HFFc6 (cell line): ENCODE measurements at regions not wholly inside any gene's neighbourhood (a gene's known extent, or its start where the extent isn't known, plus 50 kb on each side); places are given as distances from the start of the nearest gene placed in this dataset.

Source experiments
- DNase-seq: peaks from one replicate; pipeline ENCODE4 v3.0.0-alpha.2; 2018
- H3K27ac Mint-ChIP-seq: 2 replicates; pipeline ENCODE4 v1.8.0; 2020; ENCODE audit warnings: mild to moderate bottlenecking, mixed read lengths
- H3K27me3 Mint-ChIP-seq: 2 replicates; pipeline ENCODE4 v1.8.0; 2021; ENCODE audit warnings: mild to moderate bottlenecking, moderate library complexity, mixed read lengths; ENCODE audit not compliant: insufficient read depth
- H3K36me3 Mint-ChIP-seq: 2 replicates; pipeline ENCODE4 v1.8.0; 2021; ENCODE audit warnings: low read depth, mixed read lengths
- H3K4me1 Mint-ChIP-seq: 2 replicates; pipeline ENCODE4 v1.8.0; 2020; ENCODE audit warnings: low read depth, mixed read lengths
- H3K4me3 Mint-ChIP-seq: 2 replicates; pipeline ENCODE4 v1.8.0; 2020; ENCODE audit warnings: mild to moderate bottlenecking, moderate library complexity, mixed read lengths
- H3K9me3 Mint-ChIP-seq: 2 replicates; pipeline ENCODE4 v1.8.0; 2020; ENCODE audit warnings: mild to moderate bottlenecking, mixed read lengths
- CTCF ChIP-seq: fragments of 200-600 bp; sonication (generic); IDR thresholded peaks from 2 replicates; pipeline ENCODE4 v1.5.0; 2021; ENCODE audit warnings: antibody characterized with exemption, mild to moderate bottlenecking

DNA sequence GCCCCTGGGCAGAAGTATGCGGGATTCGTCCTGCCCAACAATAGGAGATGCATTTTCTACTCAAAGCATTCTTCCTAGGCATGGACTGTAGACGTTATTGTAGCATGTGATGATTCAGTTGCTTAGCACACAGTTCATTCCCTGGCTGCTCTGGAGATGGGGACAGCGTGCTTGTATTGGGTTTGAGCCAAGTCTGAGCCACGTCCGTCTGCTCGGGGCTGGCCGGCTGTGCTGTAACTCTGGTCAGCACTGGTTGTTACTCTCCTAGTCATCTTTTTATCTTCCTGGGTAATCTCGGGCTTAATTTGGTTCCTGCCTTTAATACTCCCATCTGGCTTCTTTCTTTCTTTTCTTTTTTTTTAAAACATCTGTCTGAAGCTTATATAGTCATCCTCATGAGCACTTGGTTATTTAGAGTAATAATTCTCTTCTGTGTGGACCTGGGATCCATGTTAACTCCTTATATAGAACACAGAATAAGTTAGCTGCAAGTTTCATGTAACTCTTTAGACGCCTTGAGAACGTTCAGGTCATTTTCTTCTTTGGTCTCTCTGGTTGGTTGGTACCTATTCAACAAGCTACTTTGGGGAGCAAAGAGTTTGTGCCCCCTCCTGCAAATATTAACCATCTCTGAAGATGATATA is 118.8 kb upstream of the RPS23 start:
- peak; percentile 100 for DNase-seq
- Mint-ChIP-seq H3K36me3 (peaks cover 4% of the 10 kb centered on the region; the same call in 1 of the 2 replicates), H3K27ac (peak overlapping the region; percentile 94), H3K4me3 (peak overlapping the region; percentile 63), H3K27me3 (no peaks in the 10 kb centered on the region), H3K4me1 (peaks cover 31% of the 10 kb centered on the region), H3K9me3 (no peaks in the 10 kb centered on the region)
- no peak for TF ChIP-seq CTCF

- no peak for DNase-seq
- peak overlapping the region; percentile 63 for H3K4me3 Mint-ChIP-seq
- H3K36me3 Mint-ChIP-seq = peaks cover 8% of the 10 kb centered on the region; the same call in 1 of the 2 replicates
- H3K9me3 Mint-ChIP-seq = no peaks in the 10 kb centered on the region
- peaks cover 31% of the 10 kb centered on the region for H3K4me1 Mint-ChIP-seq
- peak overlapping the region; percentile 94 for H3K27ac Mint-ChIP-seq
- no peak for TF ChIP-seq CTCF
- no peaks in the 10 kb centered on the region for H3K27me3 Mint-ChIP-seq
Measured at GRCh38 chr5:82396396-82396795, 118.2 kb upstream of the RPS23 start.

DNA sequence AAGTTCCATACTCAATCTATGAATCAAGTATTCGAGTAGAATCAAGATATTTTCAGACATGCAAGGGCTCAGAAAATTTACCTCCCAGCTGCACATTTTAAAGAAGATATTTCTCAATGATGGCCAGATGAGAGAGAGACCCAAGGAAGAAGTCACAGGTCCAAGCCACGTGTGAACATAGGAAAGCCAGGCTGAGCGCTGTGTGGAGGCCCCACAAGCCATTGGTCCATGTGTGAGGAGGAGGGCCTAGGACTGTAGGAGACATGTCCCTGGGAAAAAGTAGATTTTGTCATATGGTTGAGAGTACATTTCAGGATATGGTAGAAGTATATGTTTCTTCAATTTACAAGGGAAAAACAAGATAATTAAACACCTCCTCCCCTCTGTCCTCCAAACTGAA is 115.8 kb upstream of the RPS23 start:
- Mint-ChIP-seq H3K4me3 (no peak overlapping the region), H3K4me1 (peaks cover 43% of the 10 kb centered on the region), H3K27ac (no peak overlapping the region), H3K9me3 (no peaks in the 10 kb centered on the region), H3K27me3 (no peaks in the 10 kb centered on the region; the same call in 1 of the 2 replicates), H3K36me3 (peaks cover 8% of the 10 kb centered on the region; the same call in 1 of the 2 replicates)
- no peak for DNase-seq
- TF ChIP-seq CTCF = no peak

DNA sequence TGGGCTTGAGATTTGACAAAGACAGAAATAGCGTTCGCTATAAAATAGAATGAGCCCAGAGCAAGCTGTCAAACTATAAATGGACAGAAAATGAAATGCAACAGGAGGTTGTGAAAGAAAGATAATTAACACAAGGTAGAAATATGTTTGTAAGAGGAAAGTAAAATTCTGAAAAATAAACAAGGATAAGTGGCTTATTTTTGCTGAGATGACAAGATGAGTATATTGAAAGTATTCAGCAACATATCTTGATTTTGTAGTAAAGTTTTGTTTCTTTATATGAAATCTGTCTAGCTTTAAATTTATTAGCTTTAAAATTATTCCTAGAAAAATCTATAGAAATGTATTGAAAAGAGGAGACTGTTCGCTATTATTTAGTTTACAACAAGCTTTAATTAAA is 111.9 kb upstream of the RPS23 start:
- TF ChIP-seq CTCF = no peak
- Mint-ChIP-seq H3K4me1 (peaks cover 39% of the 10 kb centered on the region), H3K9me3 (no peaks in the 10 kb centered on the region), H3K27me3 (peaks cover 3% of the 10 kb centered on the region), H3K36me3 (peaks cover 8% of the 10 kb centered on the region; the same call in 1 of the 2 replicates), H3K4me3 (no peak overlapping the region), H3K27ac (no peak overlapping the region)
- no peak for DNase-seq

DNA sequence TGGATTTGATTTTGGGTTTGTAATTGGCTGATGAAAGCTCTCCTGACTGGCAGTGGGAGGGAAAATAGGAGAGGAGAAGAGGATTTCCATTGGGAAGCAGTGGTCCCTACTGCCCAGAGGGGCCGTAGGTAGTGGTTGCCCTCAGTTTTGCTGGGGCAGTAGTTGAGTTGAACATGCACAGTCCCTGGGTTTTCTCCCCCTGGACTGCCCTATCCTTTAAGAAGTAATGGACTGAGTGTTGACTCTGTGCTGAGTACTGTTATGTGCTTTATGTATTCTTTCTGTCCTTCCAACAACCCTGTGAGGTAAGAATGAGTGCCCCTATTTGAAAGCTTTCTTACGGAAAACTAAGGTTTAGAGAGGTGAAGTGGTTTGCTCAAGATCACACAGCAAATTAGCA is 111.2 kb upstream of the RPS23 start:
- no peak for DNase-seq
- Mint-ChIP-seq H3K4me3 (peak overlapping the region; percentile 76), H3K27ac (peak overlapping the region; percentile 92), H3K9me3 (no peaks in the 10 kb centered on the region), H3K36me3 (peaks cover 8% of the 10 kb centered on the region; the same call in 1 of the 2 replicates), H3K27me3 (peaks cover 3% of the 10 kb centered on the region), H3K4me1 (peaks cover 46% of the 10 kb centered on the region)
- no peak for TF ChIP-seq CTCF
